GM12873 (cell line): ENCODE measurements at regions not wholly inside any gene's neighbourhood (a gene's known extent, or its start where the extent isn't known, plus 50 kb on each side); places are given as distances from the start of the nearest gene placed in this dataset.

ENCODE experiments used
- CTCF ChIP-seq: IDR thresholded peaks from 2 replicates; pipeline ENCODE4 v1.5.1; 2012; ENCODE audit warnings: low read depth, mild to moderate bottlenecking, moderate library complexity, low read length, control low read depth; ENCODE audit not compliant: insufficient read depth; ENCODE audit errors: missing control alignments

- TF ChIP-seq CTCF = no peak
These were observed 590.6 kb upstream of the NETO1 start for GRCh38 chr18:73458186-73458964.

GRCh38 chr18:73456643-73457042 is 588.9 kb upstream of the NETO1 start:
- TF ChIP-seq CTCF = no peak

- TF ChIP-seq CTCF = no peak
These were observed 585.1 kb upstream of the NETO1 start for GRCh38 chr18:73452866-73453265.

GRCh38 chr18:73446502-73446901 is 578.7 kb upstream of the NETO1 start:
- no peak for TF ChIP-seq CTCF

GRCh38 chr18:73431620-73432019 is 563.8 kb upstream of the NETO1 start:
- no peak for TF ChIP-seq CTCF

GRCh38 chr18:73421010-73421409 is 553.2 kb upstream of the NETO1 start:
- TF ChIP-seq CTCF = no peak

- no peak for TF ChIP-seq CTCF
These were observed 551.7 kb upstream of the NETO1 start for GRCh38 chr18:73419531-73419930.
